ENCODE measurements at regions not wholly inside any gene's neighbourhood (a gene's known extent, or its start where the extent isn't known, plus 50 kb on each side); places are given as distances from the start of the nearest gene placed in this dataset.
A peak's percentile ranks its signal among the peaks of the same experiment; 100 is the strongest.

- DNase-seq (ENCODE audit: low read depth in 2 of 2) = no peak
Observed at GRCh38 chr3:111311709-111312235, 230.2 kb upstream of the CD96 start.

GRCh38 chr3:111314181-111314873 is 227.7 kb upstream of the CD96 start:
- no peak for DNase-seq (ENCODE audit: low read depth in 2 of 2)

GRCh38 chr3:111314898-111315297 is 227.1 kb upstream of the CD96 start:
- DNase-seq (ENCODE audit: low read depth in 2 of 2) = no peak

GRCh38 chr3:111315930-111316587 is 225.9 kb upstream of the CD96 start:
- peak; percentile 79 to 82 for DNase-seq (ENCODE audit: low read depth in 2 of 2)

GRCh38 chr3:111318289-111318688 is 223.7 kb upstream of the CD96 start:
- DNase-seq (ENCODE audit: low read depth in 2 of 2) = no peak

- DNase-seq (ENCODE audit: low read depth in 2 of 2) = no peak
Observed at GRCh38 chr3:111319598-111319997, 222.4 kb upstream of the CD96 start.

GRCh38 chr3:111321786-111322185 is 220.2 kb upstream of the CD96 start:
- DNase-seq (ENCODE audit: low read depth in 2 of 2) = no peak

GRCh38 chr3:111323019-111323418 is 219.0 kb upstream of the CD96 start:
- no peak for DNase-seq (ENCODE audit: low read depth in 2 of 2)

- DNase-seq (ENCODE audit: low read depth in 2 of 2) = no peak
Observed at GRCh38 chr3:111324151-111324550, 217.8 kb upstream of the CD96 start.

GRCh38 chr3:111324645-111325044 is 217.4 kb upstream of the CD96 start:
- no peak for DNase-seq (ENCODE audit: low read depth in 2 of 2)

- no peak for DNase-seq (ENCODE audit: low read depth in 2 of 2)
Observed at GRCh38 chr3:111325160-111325718, 216.8 kb upstream of the CD96 start.

GRCh38 chr3:111326144-111326995 is 215.6 kb upstream of the CD96 start:
- DNase-seq (ENCODE audit: low read depth in 2 of 2) = peak; percentile 94

GRCh38 chr3:111331306-111331705 is 210.7 kb upstream of the CD96 start:
- DNase-seq (ENCODE audit: low read depth in 2 of 2) = no peak

- DNase-seq (ENCODE audit: low read depth in 2 of 2) = no peak
Observed at GRCh38 chr3:111331912-111332311, 210.1 kb upstream of the CD96 start.

- DNase-seq (ENCODE audit: low read depth in 2 of 2) = no peak
Observed at GRCh38 chr3:111332488-111333080, 209.4 kb upstream of the CD96 start.

- DNase-seq (ENCODE audit: low read depth in 2 of 2) = no peak
Observed at GRCh38 chr3:111333642-111334041, 208.4 kb upstream of the CD96 start.

- DNase-seq (ENCODE audit: low read depth in 2 of 2) = no peak
Observed at GRCh38 chr3:111335512-111336303, 206.3 kb upstream of the CD96 start.

- DNase-seq (ENCODE audit: low read depth in 2 of 2) = no peak
Observed at GRCh38 chr3:111336511-111336910, 205.5 kb upstream of the CD96 start.

- peak; percentile 70 to 75 for DNase-seq (ENCODE audit: low read depth in 2 of 2)
Observed at GRCh38 chr3:111338059-111338698, 203.8 kb upstream of the CD96 start.

GRCh38 chr3:111339017-111339416 is 203.0 kb upstream of the CD96 start:
- no peak for DNase-seq (ENCODE audit: low read depth in 2 of 2)

Data from fibroblast of skin of left quadriceps (primary cell).